Prostate gland (tissue), 2 donors: ENCODE measurements at regions not wholly inside any gene's neighbourhood (a gene's known extent, or its start where the extent isn't known, plus 50 kb on each side); places are given as distances from the start of the nearest gene placed in this dataset.

Source experiments
- DNase-seq: peaks from one replicate; pipeline ENCODE4 v3.0.0-alpha.2; 2019; ENCODE audit warnings: low spot score
- H3K27ac ChIP-seq, 2 donors: fragments of 200-600 bp; sonication (generic); 2 replicates each; pipeline ENCODE4 v1.5.1; 2017 to 2019
- H3K27me3 ChIP-seq: fragments of 200-600 bp; sonication (generic); replicated peaks from 2 replicates; pipeline ENCODE4 v1.5.1; 2019; ENCODE audit not compliant: insufficient read depth
- H3K36me3 ChIP-seq, 2 donors: fragments of 200-600 bp; sonication (generic); 1 replicate in 1 of 2; 2 replicates in 1 of 2; pipeline versions ENCODE4 v1.5.1 to v1.8.1; 2017 to 2019
- H3K4me1 ChIP-seq: fragments of 200-600 bp; sonication (generic); replicated peaks from 2 replicates; pipeline ENCODE4 v1.5.1; 2019
- H3K4me3 ChIP-seq, 2 donors: fragments of 200-600 bp; sonication (generic); 2 replicates each; pipeline ENCODE4 v1.5.1; 2017 to 2019
- H3K9me3 ChIP-seq: fragments of 200-600 bp; sonication (generic); 2 replicates; pipeline ENCODE4 v1.5.1; 2017
- CTCF ChIP-seq, 4 experiments: fragments of 200-600 bp in 2 of 4; fragments of 450-650 bp in 2 of 4; sonication (generic) in 2 of 4; IDR thresholded peaks; 1 replicate in 3 of 4; 2 replicates in 1 of 4; pipeline ENCODE4 v1.5.1; 2016 to 2019; ENCODE audit warnings: antibody characterized with exemption in 4 of 4, mild to moderate bottlenecking in 2 of 4, moderate library complexity in 2 of 4
- POLR2A ChIP-seq: fragments of 450-650 bp; IDR thresholded peaks from one replicate; pipeline ENCODE4 v1.6.1; 2016; ENCODE audit warnings: antibody characterized with exemption, mild to moderate bottlenecking
- POLR2AphosphoS5 ChIP-seq: sonication (generic); formaldehyde crosslinking; IDR thresholded peaks from one replicate; pipeline ENCODE4 v1.6.1; 2017; ENCODE audit warnings: antibody characterized with exemption
- WGBS: methylation state at CpG from one replicate; pipeline ENCODE4 v1.1.5; 2018; 5-methylcytosine and 5-hydroxymethylcytosine counted together
- intact Hi-C: fragments of 100-400 bp; cut with DNase I; formaldehyde crosslinking; loops from one replicate; pipeline ENCODE4 v1.14.2; 2022

DNA sequence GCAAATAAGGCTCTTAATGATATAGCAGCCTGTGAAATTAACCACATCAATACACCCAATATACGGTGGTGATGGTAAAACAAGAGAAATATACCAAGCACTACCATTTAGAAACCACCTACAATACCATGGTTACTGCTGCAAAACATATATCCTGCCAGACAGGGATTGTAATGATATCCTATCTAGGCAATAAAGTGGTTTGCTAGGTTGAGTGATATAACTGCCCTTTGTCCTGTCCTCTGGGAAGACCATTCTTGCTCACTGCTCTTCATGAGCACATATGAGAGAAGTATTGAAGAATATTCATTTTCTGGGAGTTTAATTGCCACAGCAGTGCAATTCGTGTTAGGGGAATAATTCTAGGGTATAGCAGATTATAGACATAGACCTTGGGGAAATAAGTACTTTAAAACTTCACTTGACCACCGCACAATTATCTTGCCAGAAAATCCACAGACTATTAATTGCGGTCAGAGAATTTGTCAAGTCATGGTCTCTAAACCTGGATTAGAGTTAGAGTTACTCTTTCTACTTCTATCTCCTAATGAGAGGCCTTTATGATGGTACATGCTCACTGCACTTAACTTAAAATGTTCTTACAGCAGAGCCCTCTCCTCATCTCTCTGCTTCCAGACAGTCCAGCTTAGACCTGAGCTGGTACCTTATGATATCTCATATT is 413.0 kb downstream of the ZNF608 start:
- H3K27ac ChIP-seq: no peak overlapping the region
- no peak for TF ChIP-seq POLR2A
- no peak for TF ChIP-seq CTCF (IDR thresholded peaks at IDR 0.05)
- no peaks in the 10 kb centered on the region for H3K27me3 ChIP-seq
- no peaks in the 10 kb centered on the region for H3K4me1 ChIP-seq
- 91% methylated on average over 4 of the region's 4 CpGs for WGBS
- DNase-seq: no peak
- intact Hi-C loops: no loop called here
- no peaks in the 10 kb centered on the region for H3K36me3 ChIP-seq
- H3K9me3 ChIP-seq: no peaks in the 10 kb centered on the region
- no peak overlapping the region for H3K4me3 ChIP-seq

- WGBS: 90% methylated on average over 3 of the region's 3 CpGs
- no peaks in the 10 kb centered on the region for H3K36me3 ChIP-seq
- H3K4me1 ChIP-seq: no peaks in the 10 kb centered on the region
- TF ChIP-seq POLR2A (no peak), CTCF (IDR thresholded peaks at IDR 0.05) (no peak), POLR2AphosphoS5 (no peak)
- no peak overlapping the region for H3K4me3 ChIP-seq
- intact Hi-C loops: no loop called here
- no peaks in the 10 kb centered on the region for H3K27me3 ChIP-seq
- H3K27ac ChIP-seq: no peak overlapping the region
- no peaks in the 10 kb centered on the region for H3K9me3 ChIP-seq
- DNase-seq: no peak
Measured at GRCh38 chr5:124332273-124332672, 414.2 kb downstream of the ZNF608 start.

- Histone ChIP-seq H3K9me3 (no peaks in the 10 kb centered on the region), H3K36me3 (no peaks in the 10 kb centered on the region), H3K4me3 (no peak overlapping the region), H3K27ac (no peak overlapping the region), H3K27me3 (no peaks in the 10 kb centered on the region), H3K4me1 (no peaks in the 10 kb centered on the region)
- no peak for DNase-seq
- intact Hi-C loops: no loop called here
- TF ChIP-seq POLR2AphosphoS5 (no peak), POLR2A (no peak), CTCF (IDR thresholded peaks at IDR 0.05) (no peak)
Measured at GRCh38 chr5:124330595-124331220, 415.7 kb downstream of the ZNF608 start.

DNA sequence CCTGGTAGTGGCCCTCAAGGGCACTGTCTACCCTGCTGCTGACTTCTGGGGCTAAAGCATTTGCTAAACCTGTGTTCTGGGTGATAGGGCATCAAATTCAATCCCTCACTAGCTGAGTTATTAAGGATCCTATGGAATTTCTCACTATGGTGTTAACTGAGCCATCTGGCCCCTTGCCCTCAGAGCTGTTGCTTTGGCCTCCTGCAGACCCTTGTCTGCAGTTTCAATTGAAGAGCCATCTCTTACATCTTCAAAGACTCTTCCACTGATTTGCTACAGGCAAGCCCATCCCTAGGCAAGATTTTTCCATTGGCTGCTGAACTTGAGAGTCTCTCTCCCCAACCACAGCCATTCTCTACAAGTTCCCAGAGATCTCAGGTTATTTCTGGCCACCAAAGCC is 418.2 kb downstream of the ZNF608 start:
- no peak for DNase-seq
- Histone ChIP-seq H3K36me3 (no peaks in the 10 kb centered on the region), H3K4me3 (no peak overlapping the region), H3K27me3 (no peaks in the 10 kb centered on the region), H3K27ac (no peak overlapping the region), H3K9me3 (no peaks in the 10 kb centered on the region), H3K4me1 (no peaks in the 10 kb centered on the region)
- no peak for TF ChIP-seq CTCF (IDR thresholded peaks at IDR 0.05)
- TF ChIP-seq POLR2AphosphoS5: no peak
- no peak for TF ChIP-seq POLR2A
- intact Hi-C loops: no loop called here

GRCh38 chr5:124318661-124319060 is 427.8 kb downstream of the ZNF608 start:
- no peak for TF ChIP-seq POLR2A
- TF ChIP-seq POLR2AphosphoS5: no peak
- no peak for TF ChIP-seq CTCF (IDR thresholded peaks at IDR 0.05)
- no peaks in the 10 kb centered on the region for H3K36me3 ChIP-seq
- no peak for DNase-seq
- H3K4me3 ChIP-seq: no peak overlapping the region
- intact Hi-C loops: no loop called here
- no peak overlapping the region for H3K27ac ChIP-seq
- no peaks in the 10 kb centered on the region for H3K4me1 ChIP-seq
- WGBS: 100% methylated on average over 1 of the region's 1 CpG
- H3K27me3 ChIP-seq: no peaks in the 10 kb centered on the region
- no peaks in the 10 kb centered on the region for H3K9me3 ChIP-seq
